ENCODE measurements at regions not wholly inside any gene's neighbourhood (a gene's known extent, or its start where the extent isn't known, plus 50 kb on each side); places are given as distances from the start of the nearest gene placed in this dataset.

GRCh38 chr3:174644287-174644686 lies 214.8 kb upstream of the NAALADL2 start:
- TF ChIP-seq TAF1 (IDR thresholded peaks at IDR 0.05; ENCODE audit: borderline replicate concordance, insufficient read depth, low read length) = no peak
- TF ChIP-seq POLR2AphosphoS5 (IDR thresholded peaks at IDR 0.05; ENCODE audit: low read depth, low read length) = no peak
- TF ChIP-seq, protein P1, sequence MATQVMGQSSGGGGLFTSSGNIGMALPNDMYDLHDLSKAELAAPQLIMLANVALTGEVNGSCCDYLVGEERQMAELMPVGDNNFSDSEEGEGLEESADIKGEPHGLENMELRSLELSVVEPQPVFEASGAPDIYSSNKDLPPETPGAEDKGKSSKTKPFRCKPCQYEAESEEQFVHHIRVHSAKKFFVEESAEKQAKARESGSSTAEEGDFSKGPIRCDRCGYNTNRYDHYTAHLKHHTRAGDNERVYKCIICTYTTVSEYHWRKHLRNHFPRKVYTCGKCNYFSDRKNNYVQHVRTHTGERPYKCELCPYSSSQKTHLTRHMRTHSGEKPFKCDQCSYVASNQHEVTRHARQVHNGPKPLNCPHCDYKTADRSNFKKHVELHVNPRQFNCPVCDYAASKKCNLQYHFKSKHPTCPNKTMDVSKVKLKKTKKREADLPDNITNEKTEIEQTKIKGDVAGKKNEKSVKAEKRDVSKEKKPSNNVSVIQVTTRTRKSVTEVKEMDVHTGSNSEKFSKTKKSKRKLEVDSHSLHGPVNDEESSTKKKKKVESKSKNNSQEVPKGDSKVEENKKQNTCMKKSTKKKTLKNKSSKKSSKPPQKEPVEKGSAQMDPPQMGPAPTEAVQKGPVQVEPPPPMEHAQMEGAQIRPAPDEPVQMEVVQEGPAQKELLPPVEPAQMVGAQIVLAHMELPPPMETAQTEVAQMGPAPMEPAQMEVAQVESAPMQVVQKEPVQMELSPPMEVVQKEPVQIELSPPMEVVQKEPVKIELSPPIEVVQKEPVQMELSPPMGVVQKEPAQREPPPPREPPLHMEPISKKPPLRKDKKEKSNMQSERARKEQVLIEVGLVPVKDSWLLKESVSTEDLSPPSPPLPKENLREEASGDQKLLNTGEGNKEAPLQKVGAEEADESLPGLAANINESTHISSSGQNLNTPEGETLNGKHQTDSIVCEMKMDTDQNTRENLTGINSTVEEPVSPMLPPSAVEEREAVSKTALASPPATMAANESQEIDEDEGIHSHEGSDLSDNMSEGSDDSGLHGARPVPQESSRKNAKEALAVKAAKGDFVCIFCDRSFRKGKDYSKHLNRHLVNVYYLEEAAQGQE (IDR thresholded peaks at IDR 0.05; ENCODE audit: insufficient read depth in 1 of 2, low read depth in 2 of 2, low read length in 2 of 2) = no peak
- TF ChIP-seq SIN3A (IDR thresholded peaks at IDR 0.05; ENCODE audit: borderline replicate concordance, insufficient read depth, low read length) = no peak
